HG02938 (cell line): ENCODE measurements at regions not wholly inside any gene's neighbourhood (a gene's known extent, or its start where the extent isn't known, plus 50 kb on each side); places are given as distances from the start of the nearest gene placed in this dataset.

Source experiments
- ATAC-seq: cut with Tn5 transposase; IDR thresholded peaks from one replicate; pipeline ENCODE4 v1.9.1; 2021; ENCODE audit warnings: mild to moderate bottlenecking, moderate library complexity; ENCODE audit not compliant: unreplicated experiment

DNA sequence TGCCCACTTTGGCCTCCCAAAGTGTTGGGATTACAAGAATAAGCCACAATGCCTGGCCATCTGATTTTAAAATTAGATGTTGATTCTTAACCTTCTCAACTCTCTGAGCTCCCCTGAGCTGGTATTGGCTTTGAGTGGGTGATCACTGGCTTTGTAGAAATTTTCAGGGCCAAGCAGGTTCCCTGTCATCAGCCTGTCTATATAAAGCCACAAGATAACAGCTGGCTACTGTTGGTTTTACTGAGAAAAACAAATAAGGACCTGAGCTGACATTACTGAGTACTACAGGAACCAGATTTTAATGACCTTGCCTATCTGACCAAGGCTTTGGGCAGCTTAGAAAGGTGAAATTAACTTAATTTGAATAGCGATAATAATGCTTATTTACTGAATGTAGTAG lies 153.6 kb downstream of the MSX2 start:
- ATAC-seq: no peak

GRCh38 chr5:174872271-174872670 lies 147.9 kb downstream of the MSX2 start:
- ATAC-seq: no peak

- no peak for ATAC-seq
These were observed 127.8 kb downstream of the MSX2 start for GRCh38 chr5:174852143-174852542.

GRCh38 chr5:174850565-174851169 lies 126.3 kb downstream of the MSX2 start:
- ATAC-seq: no peak

DNA sequence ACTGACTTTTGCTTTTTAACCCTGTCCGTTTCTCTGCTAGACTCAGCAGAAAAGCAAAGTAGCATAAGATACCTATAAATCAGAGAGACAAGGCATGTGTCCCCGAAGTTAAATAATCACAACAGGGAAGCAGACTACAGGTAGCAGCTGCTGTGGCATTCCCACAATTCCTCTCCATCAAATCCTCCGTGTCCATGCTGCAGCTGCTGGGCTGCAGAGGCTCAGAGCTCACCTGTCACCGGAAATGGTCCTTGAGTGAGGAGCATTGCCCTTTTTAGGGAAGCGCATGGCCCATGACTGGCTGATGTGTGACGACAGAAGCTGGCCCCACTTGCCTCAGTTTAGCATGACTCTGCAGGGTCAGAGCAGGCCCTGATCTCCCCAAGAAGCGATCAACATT lies 125.0 kb downstream of the MSX2 start:
- no peak for ATAC-seq

DNA sequence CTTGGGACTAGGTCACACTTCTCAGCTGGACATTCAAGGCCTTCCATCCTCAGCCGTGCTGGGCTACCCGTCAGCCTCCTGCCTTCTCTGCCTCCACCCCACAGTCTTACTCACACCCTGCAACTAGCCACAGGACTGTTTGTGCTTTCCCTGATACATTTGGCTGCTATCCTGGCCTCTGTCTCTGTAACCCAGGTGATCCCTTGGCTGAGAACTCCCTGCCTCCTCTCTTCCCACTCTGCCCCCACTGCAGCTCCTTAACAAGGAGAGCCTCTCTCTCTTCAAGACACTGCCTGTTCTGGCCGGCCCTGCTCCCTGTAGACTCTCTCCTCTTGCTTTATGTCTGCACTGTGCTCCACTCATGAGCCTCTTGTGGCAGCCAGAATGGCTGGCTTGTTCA lies 120.6 kb downstream of the MSX2 start:
- ATAC-seq: no peak

- no peak for ATAC-seq
These were observed 119.2 kb downstream of the MSX2 start for GRCh38 chr5:174843263-174844250.

DNA sequence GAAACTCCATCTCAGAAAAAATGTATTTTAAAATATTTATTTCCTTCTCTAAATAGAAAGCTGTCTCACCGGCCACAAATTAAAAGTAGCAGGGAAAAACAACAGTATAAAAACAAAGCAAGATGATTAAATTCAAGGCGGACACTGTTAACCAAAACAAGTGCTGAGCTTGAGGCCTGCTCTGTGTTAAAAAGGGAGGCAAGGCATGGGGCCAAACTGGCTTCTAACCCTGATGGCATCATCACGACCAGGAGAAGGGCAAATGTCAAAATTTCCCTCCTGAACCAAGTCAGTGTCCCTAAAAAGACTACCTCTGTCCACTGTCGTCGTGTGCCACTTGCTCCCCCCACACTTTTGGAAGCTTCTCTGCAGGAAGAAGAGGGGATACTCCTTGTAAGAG lies 116.1 kb downstream of the MSX2 start:
- ATAC-seq: no peak

GRCh38 chr5:174839196-174839595 lies 114.8 kb downstream of the MSX2 start:
- no peak for ATAC-seq

GRCh38 chr5:174837919-174838902 lies 113.8 kb downstream of the MSX2 start:
- ATAC-seq: no peak

GRCh38 chr5:174834081-174834480 lies 109.7 kb downstream of the MSX2 start:
- no peak for ATAC-seq

GRCh38 chr5:174832811-174833210 lies 108.4 kb downstream of the MSX2 start:
- no peak for ATAC-seq

DNA sequence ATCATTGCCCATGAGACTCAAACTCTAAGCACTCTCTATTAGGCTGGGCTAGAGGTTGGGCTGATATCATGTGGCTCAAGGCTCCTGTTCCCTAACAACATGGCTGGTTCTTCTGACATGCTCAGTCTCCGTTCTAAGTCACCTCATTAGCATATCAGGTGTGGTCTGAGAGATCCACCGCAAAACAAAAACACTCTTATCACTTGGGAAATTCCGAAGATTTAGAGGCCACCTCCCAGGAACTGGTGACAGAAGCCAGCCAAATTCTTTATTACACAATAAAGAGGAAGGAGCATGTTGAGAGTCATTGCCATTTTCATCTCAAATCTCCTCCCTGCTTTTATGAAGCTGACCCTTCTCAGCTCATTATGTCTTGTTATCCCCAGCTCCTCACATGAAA lies 107.6 kb downstream of the MSX2 start:
- no peak for ATAC-seq

DNA sequence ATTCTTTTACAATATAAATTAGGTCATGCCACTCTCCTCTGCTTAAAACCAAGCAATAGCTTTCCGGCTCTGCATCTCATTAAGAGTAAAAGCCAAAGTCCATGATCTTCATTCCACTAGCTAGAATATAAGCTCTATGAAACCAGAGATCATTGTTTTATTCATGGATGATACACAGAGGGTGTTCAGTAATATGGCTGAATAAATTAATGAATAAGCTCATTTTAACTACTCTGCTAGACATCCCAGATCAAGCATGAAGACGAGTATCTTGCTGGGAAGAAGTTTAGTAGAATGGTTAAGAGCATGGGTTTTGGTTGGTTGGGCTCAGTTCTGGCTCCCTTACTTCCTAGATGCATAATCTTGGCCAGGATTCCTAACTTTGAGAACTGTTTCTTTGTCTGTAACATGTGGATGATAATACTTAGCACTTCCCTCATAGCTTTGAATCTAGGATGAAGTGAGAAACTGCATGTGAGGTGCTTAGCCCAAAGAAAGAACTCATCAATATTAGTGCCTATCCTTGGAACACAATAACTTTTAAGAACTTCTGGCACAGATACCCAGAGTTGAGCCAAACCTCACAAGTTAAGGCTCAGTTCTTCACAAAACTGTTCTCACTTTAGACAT lies 106.8 kb downstream of the MSX2 start:
- no peak for ATAC-seq

DNA sequence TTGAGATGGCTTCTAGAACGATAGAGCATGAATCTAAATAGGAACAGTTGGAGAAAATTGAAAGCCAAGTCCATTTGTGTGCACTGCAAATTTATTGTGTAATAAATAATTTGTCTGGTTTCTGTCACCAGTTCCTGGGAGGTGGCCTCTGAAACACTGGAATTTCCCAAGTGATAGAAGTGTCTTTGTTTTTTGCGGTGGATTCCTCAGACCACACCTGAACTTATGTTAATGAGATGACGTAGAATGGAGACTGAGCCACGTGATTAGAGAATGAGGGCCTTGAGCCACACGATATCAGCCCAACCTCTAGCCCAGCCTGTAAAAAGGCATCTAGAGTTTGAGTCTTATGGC lies 105.1 kb downstream of the MSX2 start:
- no peak for ATAC-seq

DNA sequence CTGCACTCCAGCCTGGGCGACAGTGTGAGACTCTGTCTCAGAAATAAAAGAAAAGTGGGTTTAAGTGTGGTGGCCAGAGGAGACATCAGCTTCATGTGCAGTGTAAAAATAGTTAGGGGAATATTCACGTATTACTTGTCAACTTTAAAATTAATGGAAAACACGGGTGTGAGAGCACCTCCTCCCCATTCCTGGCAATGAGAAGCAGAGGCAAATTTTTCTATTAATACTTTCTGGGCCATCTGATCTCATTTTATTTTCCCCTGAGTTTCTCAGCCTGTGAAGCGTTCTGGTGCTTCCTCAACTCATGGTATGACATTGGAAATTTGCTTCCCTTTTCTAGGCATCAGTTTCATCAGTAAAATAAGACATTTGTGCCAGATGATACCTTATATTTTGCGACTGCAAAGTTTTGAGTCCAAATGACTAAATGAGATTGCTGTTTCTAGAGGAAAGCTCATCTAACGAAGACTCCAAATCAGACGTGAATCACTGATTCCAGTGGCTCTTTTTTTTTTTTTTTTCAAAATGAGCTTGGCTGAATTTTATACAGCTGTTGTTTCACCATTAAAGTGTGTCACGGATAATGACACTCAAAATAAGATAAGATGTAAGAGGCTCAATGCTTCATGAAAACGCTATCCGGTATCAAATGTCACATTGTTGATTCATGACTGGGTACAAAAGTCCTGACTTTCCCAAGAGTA lies 104.6 kb downstream of the MSX2 start:
- no peak for ATAC-seq

DNA sequence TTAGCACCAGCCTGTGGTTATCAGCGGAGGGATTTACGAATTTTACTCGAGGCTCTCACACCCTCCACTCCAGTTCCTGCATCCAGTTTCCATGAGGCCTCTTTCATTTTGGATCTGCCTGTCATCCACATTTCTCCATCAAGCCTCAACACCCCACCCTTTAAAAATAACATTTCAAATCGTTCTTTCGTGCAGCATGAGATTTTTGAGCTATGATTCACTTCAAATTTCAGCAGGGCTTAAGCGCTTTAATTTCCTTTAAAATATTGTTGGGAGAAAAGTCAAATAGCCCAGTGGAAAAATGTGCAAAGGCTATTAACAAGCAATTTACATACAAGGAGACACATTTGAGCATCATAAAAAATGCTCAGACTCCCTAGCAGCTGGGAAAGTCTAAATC lies 103.2 kb downstream of the MSX2 start:
- no peak for ATAC-seq

GRCh38 chr5:174825587-174825986 lies 101.2 kb downstream of the MSX2 start:
- no peak for ATAC-seq

DNA sequence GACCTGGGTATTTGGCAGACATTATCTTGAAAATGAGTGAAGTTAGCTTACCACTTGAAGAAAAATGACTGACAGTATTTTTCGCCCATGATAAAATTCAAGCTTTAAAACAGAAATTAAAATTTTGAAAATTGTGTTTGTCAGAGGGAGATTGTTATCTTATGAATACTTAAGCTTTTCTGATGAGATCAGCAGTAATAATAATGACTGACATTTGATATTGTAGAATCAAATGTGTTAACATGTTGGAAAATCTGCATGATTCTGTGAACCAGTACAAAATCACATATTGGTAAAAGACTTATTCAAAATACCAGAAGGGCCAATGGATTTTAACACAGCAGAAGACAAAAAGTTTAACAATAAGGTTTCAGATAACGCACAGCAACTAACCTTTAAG lies 94.0 kb downstream of the MSX2 start:
- ATAC-seq: no peak

DNA sequence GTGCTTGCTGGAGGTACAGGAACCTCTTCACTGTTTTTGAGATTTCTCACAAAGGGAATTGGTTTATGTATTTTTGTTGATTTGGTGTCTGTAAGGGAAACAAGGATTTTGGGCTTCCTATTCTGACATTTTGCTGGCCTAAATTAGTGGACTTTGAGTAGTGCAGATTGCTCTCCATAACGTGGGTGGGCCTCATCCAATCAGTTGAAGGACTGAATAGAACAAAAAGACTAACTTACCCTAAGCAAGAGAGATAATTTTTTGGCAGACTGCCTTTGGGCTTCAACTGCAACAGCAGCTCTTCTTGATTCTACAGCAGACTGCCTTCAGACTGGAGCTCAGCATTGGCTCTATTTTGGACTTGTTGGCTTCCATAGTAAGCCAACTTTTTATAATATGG lies 93.2 kb downstream of the MSX2 start:
- no peak for ATAC-seq
